PC-9 (cell line): ENCODE measurements at regions not wholly inside any gene's neighbourhood (a gene's known extent, or its start where the extent isn't known, plus 50 kb on each side); places are given as distances from the start of the nearest gene placed in this dataset.

Experiments
- EZH2 ChIP-seq: fragments of 200-600 bp; sonication (generic); IDR thresholded peaks from 2 replicates; pipeline ENCODE4 v1.8.0; 2017; ENCODE audit warnings: antibody characterized with exemption, low read depth
- TF ChIP-seq, protein P1 (sequence below): fragments of 200-600 bp; sonication (generic); conservative IDR thresholded peaks from 2 replicates; pipeline ENCODE4 v1.6.1; 2017; ENCODE audit warnings: mixed run types, antibody characterized with exemption, mild to moderate bottlenecking, moderate library complexity

DNA sequence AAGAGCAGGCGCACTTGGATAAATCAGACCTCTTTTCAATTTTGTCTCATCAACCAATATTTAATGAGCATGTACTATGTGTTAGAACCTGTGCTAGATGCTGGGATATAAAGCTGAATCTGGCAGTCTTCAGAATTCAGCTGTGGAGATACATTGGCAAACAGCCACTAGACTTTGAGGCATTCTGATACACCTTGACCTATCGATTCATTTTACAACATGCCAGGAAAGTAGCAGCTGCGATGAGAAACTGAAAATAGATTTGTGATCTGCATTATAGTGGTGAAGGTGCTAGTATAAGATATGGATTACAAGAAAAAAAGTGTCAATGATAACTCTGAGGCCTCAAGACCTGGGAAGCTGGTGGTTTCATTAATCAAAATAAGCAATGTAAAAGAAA is 1338.1 kb upstream of the TENM4 start:
- no peak for TF ChIP-seq EZH2
- TF ChIP-seq, protein P1, sequence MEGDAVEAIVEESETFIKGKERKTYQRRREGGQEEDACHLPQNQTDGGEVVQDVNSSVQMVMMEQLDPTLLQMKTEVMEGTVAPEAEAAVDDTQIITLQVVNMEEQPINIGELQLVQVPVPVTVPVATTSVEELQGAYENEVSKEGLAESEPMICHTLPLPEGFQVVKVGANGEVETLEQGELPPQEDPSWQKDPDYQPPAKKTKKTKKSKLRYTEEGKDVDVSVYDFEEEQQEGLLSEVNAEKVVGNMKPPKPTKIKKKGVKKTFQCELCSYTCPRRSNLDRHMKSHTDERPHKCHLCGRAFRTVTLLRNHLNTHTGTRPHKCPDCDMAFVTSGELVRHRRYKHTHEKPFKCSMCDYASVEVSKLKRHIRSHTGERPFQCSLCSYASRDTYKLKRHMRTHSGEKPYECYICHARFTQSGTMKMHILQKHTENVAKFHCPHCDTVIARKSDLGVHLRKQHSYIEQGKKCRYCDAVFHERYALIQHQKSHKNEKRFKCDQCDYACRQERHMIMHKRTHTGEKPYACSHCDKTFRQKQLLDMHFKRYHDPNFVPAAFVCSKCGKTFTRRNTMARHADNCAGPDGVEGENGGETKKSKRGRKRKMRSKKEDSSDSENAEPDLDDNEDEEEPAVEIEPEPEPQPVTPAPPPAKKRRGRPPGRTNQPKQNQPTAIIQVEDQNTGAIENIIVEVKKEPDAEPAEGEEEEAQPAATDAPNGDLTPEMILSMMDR = no peak
